Neuronal stem cell (in vitro differentiated cells): ENCODE measurements at regions not wholly inside any gene's neighbourhood (a gene's known extent, or its start where the extent isn't known, plus 50 kb on each side); places are given as distances from the start of the nearest gene placed in this dataset.

Experiments used
- DNase-seq: peaks from one replicate; pipeline ENCODE4 v3.0.0-alpha.2; 2013; ENCODE audit warnings: low spot score
- H2AFZ ChIP-seq: one replicate; pipeline ENCODE4 v1.6.1; 2013; ENCODE audit warnings: mild to moderate bottlenecking, low read length, inconsistent platforms
- H2AK5ac ChIP-seq: 2 replicates; pipeline ENCODE4 v1.6.1; 2013; ENCODE audit warnings: low read depth, mild to moderate bottlenecking, inconsistent platforms, low read length, moderate library complexity, mixed read lengths
- H2BK120ac ChIP-seq: 2 replicates; pipeline ENCODE4 v1.6.1; 2013; ENCODE audit warnings: low read depth, mild to moderate bottlenecking, inconsistent platforms, low read length, moderate library complexity, mixed read lengths
- H2BK12ac ChIP-seq: one replicate; pipeline ENCODE4 v1.6.1; 2013; ENCODE audit warnings: low read length, inconsistent platforms
- H2BK15ac ChIP-seq: 2 replicates; pipeline ENCODE4 v1.6.1; 2013; ENCODE audit warnings: mild to moderate bottlenecking, low read length, inconsistent platforms, mixed read lengths
- H2BK5ac ChIP-seq: one replicate; pipeline ENCODE4 v1.6.1; 2013; ENCODE audit warnings: inconsistent platforms, mild to moderate bottlenecking, low read length, moderate library complexity
- H3K14ac ChIP-seq: one replicate; pipeline ENCODE4 v1.6.1; 2013; ENCODE audit warnings: low read length, inconsistent platforms
- H3K18ac ChIP-seq: 2 replicates; pipeline ENCODE4 v1.6.1; 2013; ENCODE audit warnings: low read length, inconsistent platforms
- H3K23ac ChIP-seq: 2 replicates; pipeline ENCODE4 v1.6.1; 2013; ENCODE audit warnings: low read depth, mild to moderate bottlenecking, mixed read lengths, low read length, inconsistent platforms; ENCODE audit not compliant: poor library complexity
- H3K27ac ChIP-seq: replicated peaks from 3 replicates; pipeline ENCODE4 v1.5.1; 2013; ENCODE audit warnings: low read length, inconsistent platforms
- H3K27me3 ChIP-seq, 3 experiments: 2 replicates each; pipeline ENCODE4 v1.6.1; 2013; ENCODE audit warnings: low read length in 3 of 3, mild to moderate bottlenecking in 2 of 3, inconsistent platforms in 1 of 3, low read depth in 1 of 3, mixed read lengths in 1 of 3, moderate library complexity in 1 of 3; ENCODE audit not compliant: control insufficient read depth in 3 of 3, insufficient read depth in 3 of 3
- H3K36me3 ChIP-seq, 2 donors: replicated peaks in 1 of 2; 2 replicates each; pipeline ENCODE4 v1.6.1; 2013; ENCODE audit warnings: low read length in 2 of 2; ENCODE audit not compliant: control insufficient read depth in 2 of 2, insufficient read depth in 2 of 2
- H3K4ac ChIP-seq: 2 replicates; pipeline ENCODE4 v1.6.1; 2013; ENCODE audit warnings: inconsistent platforms, mild to moderate bottlenecking, low read length, moderate library complexity
- H3K4me1 ChIP-seq, 2 donors: 1 replicate in 1 of 2; 2 replicates in 1 of 2; pipeline ENCODE4 v1.6.1; 2013; ENCODE audit warnings: low read length in 2 of 2, low read depth in 1 of 2; ENCODE audit not compliant: control insufficient read depth in 2 of 2, insufficient read depth in 1 of 2
- H3K4me2 ChIP-seq: one replicate; pipeline ENCODE4 v1.6.1; 2013; ENCODE audit warnings: mild to moderate bottlenecking, low read length, inconsistent platforms; ENCODE audit not compliant: insufficient read depth, poor library complexity, severe bottlenecking
- H3K4me3 ChIP-seq, 2 donors: 2 replicates each; pipeline ENCODE4 v1.5.1; 2013; ENCODE audit warnings: low read length in 2 of 2, mild to moderate bottlenecking in 2 of 2, inconsistent platforms in 1 of 2, moderate library complexity in 1 of 2
- H3K79me1 ChIP-seq: one replicate; pipeline ENCODE4 v1.6.1; 2013; ENCODE audit warnings: low read depth, mild to moderate bottlenecking, inconsistent platforms, low read length, moderate library complexity
- H3K9ac ChIP-seq: one replicate; pipeline ENCODE4 v1.6.1; 2013; ENCODE audit warnings: mild to moderate bottlenecking, low read depth, low read length, inconsistent platforms; ENCODE audit not compliant: poor library complexity
- H3K9me3 ChIP-seq, 2 donors: replicated peaks in 1 of 2; 2 replicates each; pipeline versions ENCODE3 to v1.6.1; 2013; ENCODE audit warnings: low read length in 2 of 2, mild to moderate bottlenecking in 2 of 2, inconsistent platforms in 1 of 2, low read depth in 1 of 2, mixed read lengths in 1 of 2, moderate library complexity in 1 of 2; ENCODE audit not compliant: control insufficient read depth in 2 of 2, insufficient read depth in 1 of 2
- H4K8ac ChIP-seq: one replicate; pipeline ENCODE4 v1.6.1; 2013; ENCODE audit warnings: low read depth, mild to moderate bottlenecking, inconsistent platforms, low read length, moderate library complexity
- H4K91ac ChIP-seq: one replicate; pipeline ENCODE4 v1.6.1; 2013; ENCODE audit warnings: low read length, low read depth, mild to moderate bottlenecking, inconsistent platforms; ENCODE audit not compliant: poor library complexity
- WGBS, 2 donors: extraction: QIAGEN DNeasy Blood & Tissue Kit; methylation state at CpG; one replicate each; pipeline ENCODE4 v1.1.7; 2013; ENCODE audit warnings: missing lambda C conversion rate in 2 of 2, mixed read lengths in 1 of 2; ENCODE audit not compliant: insufficient read length in 2 of 2, insufficient replicate concordance in 1 of 2; ENCODE audit errors: extremely low coverage in 2 of 2; 5-methylcytosine and 5-hydroxymethylcytosine counted together

GRCh38 chr10:123480845-123481244 is 185.3 kb upstream of the GPR26 start:
- no peak overlapping the region for H2AFZ ChIP-seq
- H3K9ac ChIP-seq, result no peak overlapping the region
- no peak overlapping the region for H4K8ac ChIP-seq
- peaks cover 0 to 1% of the 10 kb centered on the region in 2 donors for H3K4me1 ChIP-seq
- H3K14ac ChIP-seq, result no peak overlapping the region
- no peaks in the 10 kb centered on the region for H3K9me3 ChIP-seq
- H2AK5ac ChIP-seq, result peak overlapping the region; percentile 44
- no peak overlapping the region for H2BK5ac ChIP-seq
- no peak for DNase-seq
- H3K4me2 ChIP-seq, result no peak overlapping the region
- H3K36me3 ChIP-seq, result no peaks in the 10 kb centered on the region
- no peak overlapping the region for H2BK15ac ChIP-seq
- no peaks in the 10 kb centered on the region for H3K27me3 ChIP-seq
- H3K4me3 ChIP-seq, result no peak overlapping the region
- no peak overlapping the region for H3K27ac ChIP-seq
- H3K4ac ChIP-seq, result no peak overlapping the region
- WGBS, 2 donors, result no CpG with 5 or more reads among the region's 9 CpGs
- no peak overlapping the region for H2BK120ac ChIP-seq
- no peak overlapping the region for H2BK12ac ChIP-seq
- no peaks in the 10 kb centered on the region for H3K79me1 ChIP-seq
- no peak overlapping the region for H4K91ac ChIP-seq
- H3K23ac ChIP-seq, result no peak overlapping the region
- H3K18ac ChIP-seq, result no peak overlapping the region

- WGBS, 2 donors, result no CpG with 5 or more reads among the region's 2 CpGs
- no peak overlapping the region for H2BK5ac ChIP-seq
- DNase-seq, result no peak
- H3K4me3 ChIP-seq, result no peak overlapping the region
- H2BK15ac ChIP-seq, result no peak overlapping the region
- no peaks in the 10 kb centered on the region for H3K36me3 ChIP-seq
- H2BK12ac ChIP-seq, result no peak overlapping the region
- no peaks in the 10 kb centered on the region for H3K9me3 ChIP-seq
- no peak overlapping the region for H3K4me2 ChIP-seq
- H3K18ac ChIP-seq, result no peak overlapping the region
- no peak overlapping the region for H3K9ac ChIP-seq
- H4K91ac ChIP-seq, result no peak overlapping the region
- no peak overlapping the region for H3K23ac ChIP-seq
- H3K4ac ChIP-seq, result no peak overlapping the region
- H4K8ac ChIP-seq, result no peak overlapping the region
- H3K14ac ChIP-seq, result no peak overlapping the region
- H3K79me1 ChIP-seq, result no peaks in the 10 kb centered on the region
- no peak overlapping the region for H2BK120ac ChIP-seq
- no peak overlapping the region for H2AFZ ChIP-seq
- H3K4me1 ChIP-seq, result peaks cover 0 to 1% of the 10 kb centered on the region in 2 donors
- no peak overlapping the region for H3K27ac ChIP-seq
- H3K27me3 ChIP-seq, result no peaks in the 10 kb centered on the region
- no peak overlapping the region for H2AK5ac ChIP-seq
These were observed 181.4 kb upstream of the GPR26 start for GRCh38 chr10:123484722-123485121.

- no peak for DNase-seq
- Histone ChIP-seq H3K4me2 (no peak overlapping the region), H2BK15ac (no peak overlapping the region), H3K4me1 (peaks cover 0 to 1% of the 10 kb centered on the region in 2 donors), H4K91ac (no peak overlapping the region), H3K79me1 (no peaks in the 10 kb centered on the region), H2BK5ac (no peak overlapping the region), H3K27me3 (peaks cover 0 to 1% (median 0%) of the 10 kb centered on the region in 3 experiments), H3K4me3 (no peak overlapping the region), H3K14ac (no peak overlapping the region), H2AK5ac (no peak overlapping the region), H2BK120ac (no peak overlapping the region), H4K8ac (no peak overlapping the region), H3K23ac (no peak overlapping the region), H2BK12ac (no peak overlapping the region), H2AFZ (no peak overlapping the region), H3K18ac (no peak overlapping the region), H3K4ac (no peak overlapping the region), H3K9me3 (no peaks in the 10 kb centered on the region), H3K27ac (no peak overlapping the region), H3K9ac (no peak overlapping the region), H3K36me3 (no peaks in the 10 kb centered on the region)
- WGBS, 2 donors, result no CpG with 5 or more reads among the region's 7 CpGs
These were observed 180.7 kb upstream of the GPR26 start for GRCh38 chr10:123485341-123485960.

GRCh38 chr10:123488436-123488835 is 177.7 kb upstream of the GPR26 start:
- no peak overlapping the region for H2AK5ac ChIP-seq
- no peak overlapping the region for H2BK12ac ChIP-seq
- peaks cover 0 to 1% of the 10 kb centered on the region in 2 donors for H3K4me1 ChIP-seq
- H3K36me3 ChIP-seq, result no peaks in the 10 kb centered on the region
- no peak overlapping the region for H2BK15ac ChIP-seq
- no peak overlapping the region for H3K27ac ChIP-seq
- H3K14ac ChIP-seq, result no peak overlapping the region
- H3K18ac ChIP-seq, result no peak overlapping the region
- H3K4me3 ChIP-seq, result no peak overlapping the region
- H3K79me1 ChIP-seq, result no peaks in the 10 kb centered on the region
- peak; percentile 47 for DNase-seq
- H3K9me3 ChIP-seq, result no peaks in the 10 kb centered on the region
- no peak overlapping the region for H3K9ac ChIP-seq
- no peak overlapping the region for H2BK120ac ChIP-seq
- no peak overlapping the region for H3K23ac ChIP-seq
- H4K8ac ChIP-seq, result no peak overlapping the region
- H3K27me3 ChIP-seq, result peaks cover 0 to 23% (median 0%) of the 10 kb centered on the region in 3 experiments
- no peak overlapping the region for H3K4me2 ChIP-seq
- no peak overlapping the region for H3K4ac ChIP-seq
- WGBS, 2 donors, result no CpG with 5 or more reads among the region's 4 CpGs
- no peak overlapping the region for H2AFZ ChIP-seq
- H2BK5ac ChIP-seq, result no peak overlapping the region
- H4K91ac ChIP-seq, result no peak overlapping the region
